OCI-LY1 (cell line): ENCODE measurements at regions not wholly inside any gene's neighbourhood (a gene's known extent, or its start where the extent isn't known, plus 50 kb on each side); places are given as distances from the start of the nearest gene placed in this dataset.

Experiments used
- EZH2 ChIP-seq: fragments of 200-600 bp; sonication (generic), shearing (Covaris generic); IDR thresholded peaks from 2 replicates; pipeline ENCODE4 v1.8.0; 2017; ENCODE audit warnings: borderline replicate concordance, mixed run types, mild to moderate bottlenecking, antibody characterized with exemption, low read length, moderate library complexity, mixed read lengths
- TF ChIP-seq, protein P1 (sequence below): fragments of 200-600 bp; sonication (generic), shearing (Covaris generic); IDR thresholded peaks from 2 replicates; pipeline ENCODE4 v1.5.1; 2017; ENCODE audit warnings: mild to moderate bottlenecking, antibody characterized with exemption, low read length, moderate library complexity, mixed read lengths

DNA sequence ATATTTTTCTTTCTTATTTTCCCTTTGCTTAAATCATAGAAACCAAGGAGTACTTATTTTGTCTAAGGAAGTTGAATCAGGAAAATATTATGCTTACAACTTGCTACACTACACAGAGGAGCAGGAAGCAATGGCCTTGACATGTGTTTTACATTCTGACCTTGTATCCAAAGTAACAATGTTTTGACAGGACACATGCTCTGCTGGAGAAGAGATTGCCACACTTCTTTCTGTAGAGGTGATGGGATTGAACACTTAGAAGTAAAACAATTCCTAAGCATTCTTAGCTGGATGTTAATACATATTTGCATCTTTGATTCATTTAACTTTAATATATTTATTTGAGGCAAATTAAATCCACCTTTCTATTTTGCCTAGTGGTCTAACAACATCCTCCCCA lies 929.1 kb downstream of the DSC3 start:
- TF ChIP-seq, protein P1, sequence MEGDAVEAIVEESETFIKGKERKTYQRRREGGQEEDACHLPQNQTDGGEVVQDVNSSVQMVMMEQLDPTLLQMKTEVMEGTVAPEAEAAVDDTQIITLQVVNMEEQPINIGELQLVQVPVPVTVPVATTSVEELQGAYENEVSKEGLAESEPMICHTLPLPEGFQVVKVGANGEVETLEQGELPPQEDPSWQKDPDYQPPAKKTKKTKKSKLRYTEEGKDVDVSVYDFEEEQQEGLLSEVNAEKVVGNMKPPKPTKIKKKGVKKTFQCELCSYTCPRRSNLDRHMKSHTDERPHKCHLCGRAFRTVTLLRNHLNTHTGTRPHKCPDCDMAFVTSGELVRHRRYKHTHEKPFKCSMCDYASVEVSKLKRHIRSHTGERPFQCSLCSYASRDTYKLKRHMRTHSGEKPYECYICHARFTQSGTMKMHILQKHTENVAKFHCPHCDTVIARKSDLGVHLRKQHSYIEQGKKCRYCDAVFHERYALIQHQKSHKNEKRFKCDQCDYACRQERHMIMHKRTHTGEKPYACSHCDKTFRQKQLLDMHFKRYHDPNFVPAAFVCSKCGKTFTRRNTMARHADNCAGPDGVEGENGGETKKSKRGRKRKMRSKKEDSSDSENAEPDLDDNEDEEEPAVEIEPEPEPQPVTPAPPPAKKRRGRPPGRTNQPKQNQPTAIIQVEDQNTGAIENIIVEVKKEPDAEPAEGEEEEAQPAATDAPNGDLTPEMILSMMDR, result no peak
- TF ChIP-seq EZH2, result no peak
